ENCODE measurements at regions not wholly inside any gene's neighbourhood (a gene's known extent, or its start where the extent isn't known, plus 50 kb on each side); places are given as distances from the start of the nearest gene placed in this dataset.

DNA sequence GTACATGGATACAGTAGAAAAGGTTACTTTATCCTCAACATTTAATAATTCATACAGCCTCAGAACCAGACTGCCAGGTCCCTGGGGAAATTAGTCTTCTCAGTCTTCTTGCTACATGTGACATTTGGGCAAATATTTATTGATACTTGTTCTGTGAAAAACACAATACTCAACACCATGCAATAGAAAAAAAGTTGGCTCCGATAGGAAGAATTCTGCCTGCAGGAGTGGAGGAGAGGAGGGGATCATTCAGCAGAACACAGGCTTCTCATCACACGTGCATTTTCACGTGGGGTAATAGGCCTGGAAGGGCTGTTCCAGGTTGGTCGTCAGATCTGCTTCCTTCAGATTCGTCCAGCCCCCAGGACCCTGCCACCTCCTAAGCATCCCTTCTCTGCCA lies 58.4 kb upstream of the ACKR3 start:
- TF ChIP-seq CTCF (IDR thresholded peaks at IDR 0.05; ENCODE audit: unreplicated experiment) = no peak
- Mint-ChIP-seq H3K4me3 (ENCODE audit: low read depth) (no peak overlapping the region), H3K36me3 (ENCODE audit: insufficient read depth) (no peaks in the 10 kb centered on the region), H3K9me3 (ENCODE audit: low read depth) (no peaks in the 10 kb centered on the region), H3K4me1 (ENCODE audit: low read depth) (peaks cover 7% of the 10 kb centered on the region), H3K27me3 (peaks cover 22% of the 10 kb centered on the region), H3K27ac (no peak overlapping the region)
- no peak for DNase-seq (ENCODE audit: low spot score, unreplicated experiment)

DNA sequence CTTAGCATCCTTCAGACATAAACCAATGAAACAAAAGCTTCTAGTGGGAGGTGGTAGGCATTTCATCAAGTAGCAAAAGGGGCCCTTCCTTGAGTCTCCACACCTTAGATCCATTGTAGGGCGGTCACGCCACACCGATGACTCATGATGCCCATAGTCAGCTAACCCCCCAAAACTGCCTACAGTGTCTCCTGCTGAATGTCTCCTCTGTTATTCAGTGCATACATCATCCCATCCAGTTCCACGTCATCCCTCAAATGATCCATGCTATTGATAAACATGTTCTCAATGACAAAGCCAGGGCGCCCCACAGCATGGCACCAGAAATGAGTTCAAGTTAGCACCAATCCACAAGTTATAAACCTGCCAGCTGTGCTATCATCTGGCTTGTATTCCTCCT lies 57.4 kb upstream of the ACKR3 start:
- H3K27ac Mint-ChIP-seq = no peak overlapping the region
- peaks cover under 1% of the 10 kb centered on the region for H3K4me1 Mint-ChIP-seq (ENCODE audit: low read depth)
- H3K27me3 Mint-ChIP-seq = peaks cover 25% of the 10 kb centered on the region
- no peak for DNase-seq (ENCODE audit: low spot score, unreplicated experiment)
- H3K4me3 Mint-ChIP-seq (ENCODE audit: low read depth) = no peak overlapping the region
- H3K9me3 Mint-ChIP-seq (ENCODE audit: low read depth) = no peaks in the 10 kb centered on the region
- TF ChIP-seq CTCF (IDR thresholded peaks at IDR 0.05; ENCODE audit: unreplicated experiment) = no peak
- H3K36me3 Mint-ChIP-seq (ENCODE audit: insufficient read depth) = no peaks in the 10 kb centered on the region

DNA sequence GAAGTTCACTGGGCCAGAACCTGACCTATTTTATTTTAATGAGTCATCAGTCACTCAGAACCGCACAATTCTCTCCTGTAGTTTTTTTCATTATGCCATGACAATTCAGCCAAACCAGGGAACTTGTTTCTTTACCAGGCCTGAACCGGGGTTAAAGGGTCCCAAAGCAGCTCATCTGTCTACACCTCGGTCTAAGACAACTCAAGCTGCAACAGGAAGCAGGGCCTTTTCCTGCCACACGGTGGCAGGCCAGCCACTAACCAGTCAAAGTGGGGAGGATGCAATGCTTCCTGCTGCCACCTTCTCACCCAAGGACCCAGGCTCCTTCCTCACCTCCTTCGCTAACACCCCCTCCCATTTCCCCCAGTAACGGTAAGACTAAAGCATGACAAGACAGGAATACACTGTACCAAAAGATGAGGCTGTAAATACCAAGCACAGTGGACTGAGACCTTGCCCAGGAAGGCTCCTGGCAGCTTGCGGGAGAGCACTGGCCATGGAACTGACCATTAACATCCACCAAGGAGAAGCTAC lies 56.7 kb upstream of the ACKR3 start:
- peaks cover 28% of the 10 kb centered on the region for H3K27me3 Mint-ChIP-seq
- no peaks in the 10 kb centered on the region for H3K4me1 Mint-ChIP-seq (ENCODE audit: low read depth)
- H3K4me3 Mint-ChIP-seq (ENCODE audit: low read depth) = no peak overlapping the region
- DNase-seq (ENCODE audit: low spot score, unreplicated experiment) = peak; percentile 33
- no peak overlapping the region for H3K27ac Mint-ChIP-seq
- no peaks in the 10 kb centered on the region for H3K36me3 Mint-ChIP-seq (ENCODE audit: insufficient read depth)
- H3K9me3 Mint-ChIP-seq (ENCODE audit: low read depth) = no peaks in the 10 kb centered on the region
- TF ChIP-seq CTCF (IDR thresholded peaks at IDR 0.05; ENCODE audit: unreplicated experiment) = peak; percentile 84

DNA sequence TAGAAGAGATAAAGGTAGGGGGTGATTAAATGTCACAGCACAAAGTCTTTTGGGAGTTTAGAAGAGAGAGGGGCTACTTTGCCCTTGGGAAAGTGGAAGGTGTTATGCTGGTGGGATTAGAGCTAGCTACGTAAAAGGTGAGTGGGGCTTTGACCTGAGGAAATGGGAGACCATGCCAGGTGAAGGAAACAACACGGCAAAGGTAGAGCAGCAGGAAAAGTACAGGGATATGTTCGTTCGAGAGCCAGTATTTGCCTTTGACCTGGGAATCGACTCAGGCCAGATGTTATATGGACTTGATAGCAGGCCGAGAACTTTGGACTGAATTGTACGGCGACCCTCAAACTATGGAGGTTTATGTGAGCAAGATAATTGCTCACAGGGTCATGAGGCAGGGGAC lies 55.7 kb upstream of the ACKR3 start:
- H3K36me3 Mint-ChIP-seq (ENCODE audit: insufficient read depth) = no peaks in the 10 kb centered on the region
- peaks cover 23% of the 10 kb centered on the region for H3K27me3 Mint-ChIP-seq
- no peak overlapping the region for H3K27ac Mint-ChIP-seq
- H3K9me3 Mint-ChIP-seq (ENCODE audit: low read depth) = no peaks in the 10 kb centered on the region
- H3K4me1 Mint-ChIP-seq (ENCODE audit: low read depth) = no peaks in the 10 kb centered on the region
- no peak for TF ChIP-seq CTCF (IDR thresholded peaks at IDR 0.05; ENCODE audit: unreplicated experiment)
- no peak for DNase-seq (ENCODE audit: low spot score, unreplicated experiment)
- H3K4me3 Mint-ChIP-seq (ENCODE audit: low read depth) = no peak overlapping the region

DNA sequence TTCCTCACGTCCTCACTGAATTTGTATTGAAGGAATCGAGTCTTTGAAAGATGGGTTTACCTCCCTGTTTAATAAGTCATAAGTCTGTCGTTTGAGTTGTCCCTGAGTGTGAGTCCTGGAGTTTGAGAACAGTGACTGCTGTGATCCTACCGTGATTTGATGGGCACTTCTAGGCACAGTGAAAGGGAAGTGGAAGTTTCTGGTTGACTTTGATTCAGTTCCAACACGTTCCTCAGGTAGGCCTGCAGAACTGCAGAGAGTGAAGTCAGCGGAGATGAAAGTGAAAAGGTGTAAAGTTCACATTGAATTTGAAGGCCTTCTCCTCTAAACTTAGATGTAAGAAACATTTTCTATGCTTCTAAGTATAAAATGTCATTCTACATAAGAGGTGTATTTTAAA lies 52.9 kb upstream of the ACKR3 start:
- Mint-ChIP-seq H3K27me3 (peaks cover 24% of the 10 kb centered on the region), H3K9me3 (ENCODE audit: low read depth) (no peaks in the 10 kb centered on the region), H3K4me3 (ENCODE audit: low read depth) (no peak overlapping the region), H3K36me3 (ENCODE audit: insufficient read depth) (no peaks in the 10 kb centered on the region), H3K27ac (no peak overlapping the region), H3K4me1 (ENCODE audit: low read depth) (no peaks in the 10 kb centered on the region)
- DNase-seq (ENCODE audit: low spot score, unreplicated experiment) = no peak
- no peak for TF ChIP-seq CTCF (IDR thresholded peaks at IDR 0.05; ENCODE audit: unreplicated experiment)
